HG02973 (cell line): ENCODE measurements at regions not wholly inside any gene's neighbourhood (a gene's known extent, or its start where the extent isn't known, plus 50 kb on each side); places are given as distances from the start of the nearest gene placed in this dataset.

Source experiments
- ATAC-seq: cut with Tn5 transposase; IDR thresholded peaks from one replicate; pipeline ENCODE4 v1.9.1; 2021; ENCODE audit warnings: moderate library complexity; ENCODE audit not compliant: unreplicated experiment

GRCh38 chr3:148335612-148336011 is 362.1 kb upstream of the AGTR1 start:
- no peak for ATAC-seq

GRCh38 chr3:148343416-148343815 is 354.3 kb upstream of the AGTR1 start:
- no peak for ATAC-seq

- no peak for ATAC-seq
Observed at GRCh38 chr3:148344521-148344920, 353.2 kb upstream of the AGTR1 start.

- ATAC-seq, result no peak
Observed at GRCh38 chr3:148360051-148360450, 337.7 kb upstream of the AGTR1 start.

GRCh38 chr3:148366743-148367410 is 330.8 kb upstream of the AGTR1 start:
- no peak for ATAC-seq

GRCh38 chr3:148367756-148368155 is 329.9 kb upstream of the AGTR1 start:
- no peak for ATAC-seq

- ATAC-seq, result no peak
Observed at GRCh38 chr3:148369381-148369780, 328.3 kb upstream of the AGTR1 start.

- ATAC-seq, result no peak
Observed at GRCh38 chr3:148372206-148372875, 325.4 kb upstream of the AGTR1 start.

GRCh38 chr3:148373961-148374360 is 323.7 kb upstream of the AGTR1 start:
- ATAC-seq, result no peak

- ATAC-seq, result peak; percentile 91
Observed at GRCh38 chr3:148379763-148380382, 317.8 kb upstream of the AGTR1 start.

GRCh38 chr3:148381051-148381450 is 316.7 kb upstream of the AGTR1 start:
- ATAC-seq, result no peak

GRCh38 chr3:148389916-148390315 is 307.8 kb upstream of the AGTR1 start:
- no peak for ATAC-seq

GRCh38 chr3:148395821-148396220 is 301.9 kb upstream of the AGTR1 start:
- ATAC-seq, result no peak

GRCh38 chr3:148400754-148401153 is 296.9 kb upstream of the AGTR1 start:
- ATAC-seq, result no peak

- ATAC-seq, result no peak
Observed at GRCh38 chr3:148408667-148409066, 289.0 kb upstream of the AGTR1 start.

- ATAC-seq, result no peak
Observed at GRCh38 chr3:148420242-148420641, 277.5 kb upstream of the AGTR1 start.

GRCh38 chr3:148428862-148429605 is 268.7 kb upstream of the AGTR1 start:
- ATAC-seq, result no peak

GRCh38 chr3:148433665-148434064 is 264.0 kb upstream of the AGTR1 start:
- ATAC-seq, result no peak

GRCh38 chr3:148435534-148435933 is 262.2 kb upstream of the AGTR1 start:
- ATAC-seq, result no peak

- no peak for ATAC-seq
Observed at GRCh38 chr3:148439254-148439822, 258.4 kb upstream of the AGTR1 start.

GRCh38 chr3:148441191-148441590 is 256.5 kb upstream of the AGTR1 start:
- ATAC-seq, result no peak
